ENCODE measurements at regions not wholly inside any gene's neighbourhood (a gene's known extent, or its start where the extent isn't known, plus 50 kb on each side); places are given as distances from the start of the nearest gene placed in this dataset.
A peak's percentile ranks its signal among the peaks of the same experiment; 100 is the strongest.
"Not testable (repeated sequence)": the region's sequence is repeated elsewhere in the genome, so short reads cannot be mapped to it uniquely, and the experiment has no call there.

- H3K27me3 ChIP-seq (ENCODE audit: control insufficient read depth, low read length): peaks cover 31% of the 10 kb centered on the region
- no peaks in the 10 kb centered on the region for H3K9me3 ChIP-seq (ENCODE audit: control insufficient read depth, insufficient read depth, low read length)
- no peaks in the 10 kb centered on the region for H3K9me2 ChIP-seq (replicated peaks; ENCODE audit: control insufficient read depth, low read length)
- H3K27ac ChIP-seq (ENCODE audit: low read depth, low read length): no peak overlapping the region
- no peaks in the 10 kb centered on the region for H3F3A ChIP-seq (ENCODE audit: control insufficient read depth, insufficient read depth)
- no peak overlapping the region for H3K4me3 ChIP-seq (ENCODE audit: low read length)
- H3K4me1 ChIP-seq (ENCODE audit: control insufficient read depth, low read length): no peaks in the 10 kb centered on the region
- no peak overlapping the region for H3K4me2 ChIP-seq (ENCODE audit: low read length)
- 0 out of 2 replicates have a peak, but pooled peaks cover 3% of the 10 kb centered on the region for H4K20me1 ChIP-seq (ENCODE audit: control insufficient read depth, insufficient read depth, low read depth, low read length)
- H3K79me2 ChIP-seq (ENCODE audit: control insufficient read depth, low read length): no peaks in the 10 kb centered on the region
- H3K36me3 ChIP-seq (ENCODE audit: control insufficient read depth, low read length): no peaks in the 10 kb centered on the region
- TF ChIP-seq EZH2phosphoT487 (IDR thresholded peaks at IDR 0.05; ENCODE audit: borderline replicate concordance, low read length) (no peak), CTCF (IDR thresholded peaks at IDR 0.05; ENCODE audit: low read depth, low read length, poor library complexity, severe bottlenecking) (no peak)
These were observed 213.9 kb downstream of the UNC5CL start for GRCh38 chr6:40825102-40825501.

- H3K27ac ChIP-seq (ENCODE audit: low read depth, low read length): not testable (repeated sequence)
These were observed 214.8 kb downstream of the UNC5CL start for GRCh38 chr6:40823917-40824891.

GRCh38 chr6:40822619-40823018 lies 216.4 kb downstream of the UNC5CL start:
- H4K20me1 ChIP-seq (ENCODE audit: control insufficient read depth, insufficient read depth, low read depth, low read length): 0 out of 2 replicates have a peak, but pooled peaks cover 3% of the 10 kb centered on the region
- H3K4me3 ChIP-seq (ENCODE audit: low read length): no peak overlapping the region
- H3K4me1 ChIP-seq (ENCODE audit: control insufficient read depth, low read length): no peaks in the 10 kb centered on the region
- H3K36me3 ChIP-seq (ENCODE audit: control insufficient read depth, low read length): no peaks in the 10 kb centered on the region
- no peaks in the 10 kb centered on the region for H3F3A ChIP-seq (ENCODE audit: control insufficient read depth, insufficient read depth)
- no peak overlapping the region for H3K27ac ChIP-seq (ENCODE audit: low read depth, low read length)
- peaks cover 31% of the 10 kb centered on the region for H3K27me3 ChIP-seq (ENCODE audit: control insufficient read depth, low read length)
- H3K79me2 ChIP-seq (ENCODE audit: control insufficient read depth, low read length): no peaks in the 10 kb centered on the region
- no peak overlapping the region for H3K4me2 ChIP-seq (ENCODE audit: low read length)
- no peak for TF ChIP-seq CTCF (IDR thresholded peaks at IDR 0.05; ENCODE audit: low read depth, low read length, poor library complexity, severe bottlenecking)
- no peak for TF ChIP-seq EZH2phosphoT487 (IDR thresholded peaks at IDR 0.05; ENCODE audit: borderline replicate concordance, low read length)
- H3K9me3 ChIP-seq (ENCODE audit: control insufficient read depth, insufficient read depth, low read length): no peaks in the 10 kb centered on the region
- no peaks in the 10 kb centered on the region for H3K9me2 ChIP-seq (replicated peaks; ENCODE audit: control insufficient read depth, low read length)

More at GRCh38 chr6:40823917-40824891, 214.8 kb downstream of the UNC5CL start:
- TF ChIP-seq CTCF (IDR thresholded peaks at IDR 0.05; ENCODE audit: low read depth, low read length, poor library complexity, severe bottlenecking): peak; percentile 60
- H3K4me2 ChIP-seq (ENCODE audit: low read length); H3K9me2 ChIP-seq (replicated peaks; ENCODE audit: control insufficient read depth, low read length); H3K9me3 ChIP-seq (ENCODE audit: control insufficient read depth, insufficient read depth, low read length); H3K4me3 ChIP-seq (ENCODE audit: low read length); H3K36me3 ChIP-seq (ENCODE audit: control insufficient read depth, low read length); H3K79me2 ChIP-seq (ENCODE audit: control insufficient read depth, low read length); H4K20me1 ChIP-seq (ENCODE audit: control insufficient read depth, insufficient read depth, low read depth, low read length); H3F3A ChIP-seq (ENCODE audit: control insufficient read depth, insufficient read depth); H3K4me1 ChIP-seq (ENCODE audit: control insufficient read depth, low read length): not testable (repeated sequence)
- peaks cover 31% of the 10 kb centered on the region for H3K27me3 ChIP-seq (ENCODE audit: control insufficient read depth, low read length)

Data from DOHH2 (cell line).